K562 (cell line): ENCODE measurements at regions not wholly inside any gene's neighbourhood (a gene's known extent, or its start where the extent isn't known, plus 50 kb on each side); places are given as distances from the start of the nearest gene placed in this dataset.

ENCODE experiments used
- ATAC-seq: fragments of 200-7000 bp; cut with Tn5 transposase; 3 replicates; pipeline ENCODE4 v1.9.1; 2020; ENCODE audit warnings: moderate library complexity
- BruUV-seq: library from RNA; stranded (reverse); fragments of 400-500 nt; replicated peaks from 2 replicates; lab custom pipeline; 2021; lab: Mats Ljungman, UMichigan
- CTCF ChIA-PET: fragments of 300-600 bp; formaldehyde crosslinking; extraction: SDS; loops from one replicate; lab custom pipeline; 2021; ENCODE audit warnings: low intra/inter-chr PET ratio; lab: Yijun Ruan, JAX
- POLR2A ChIA-PET: fragments of 300-600, 350-650 bp; sonication (Branson Sonifier 250); formaldehyde crosslinking; extraction: SDS; loops from one replicate; lab custom pipeline; 2021; ENCODE audit warnings: antibody characterized with exemption, inconsistent platforms; lab: Yijun Ruan, JAX
- DNase-seq, 4 experiments: peaks; one replicate each; pipeline versions ENCODE4 v3.0.0 to v3.0.0-alpha.2; 2011 to 2018; ENCODE audit warnings: low spot score in 3 of 4, mixed read lengths in 3 of 4; ENCODE audit errors: extremely low read depth in 1 of 4
- FAIRE-seq: peaks from 2 replicates; lab custom pipeline; 2011; peaks lifted over from hg19 to GRCh38; lab: Jason Lieb, UNC
- H2AFZ ChIP-seq: 2 replicates; pipeline ENCODE4 v1.6.0; 2011; ENCODE audit warnings: low read depth, low read length, control low read depth, inconsistent platforms
- H3K27ac ChIP-seq: fragments of 200-600 bp; 3 replicates; pipeline ENCODE4 v1.8.0; 2011; ENCODE audit warnings: low read depth, mild to moderate bottlenecking, control low read depth, inconsistent platforms, low read length, moderate library complexity, mixed read lengths; ENCODE audit errors: extremely low read depth
- H3K27me3 ChIP-seq, 2 experiments: fragments of 300-600 bp in 1 of 2; 2 replicates in 1 of 2; 3 replicates in 1 of 2; pipeline versions ENCODE4 v1.6.0 to v1.8.0; 2011; ENCODE audit warnings: inconsistent platforms in 2 of 2, low read length in 2 of 2, mild to moderate bottlenecking in 1 of 2, mixed read lengths in 1 of 2, moderate library complexity in 1 of 2; ENCODE audit not compliant: control insufficient read depth in 2 of 2, insufficient read depth in 2 of 2
- H3K36me3 ChIP-seq: fragments of 300-600 bp; 3 replicates; pipeline ENCODE4 v1.8.0; 2011; ENCODE audit warnings: mild to moderate bottlenecking, low read length, inconsistent platforms; ENCODE audit not compliant: control insufficient read depth, insufficient read depth
- H3K4me1 ChIP-seq, 2 experiments: fragments of 200-600 bp in 1 of 2; replicated peaks in 1 of 2; 2 replicates in 1 of 2; 3 replicates in 1 of 2; pipeline versions ENCODE4 v1.5.1 to v1.8.0; 2011; ENCODE audit warnings: inconsistent platforms in 2 of 2, low read length in 2 of 2, mild to moderate bottlenecking in 1 of 2, mixed read lengths in 1 of 2, moderate library complexity in 1 of 2; ENCODE audit not compliant: control insufficient read depth in 2 of 2, insufficient read depth in 2 of 2
- H3K4me2 ChIP-seq: 2 replicates; pipeline ENCODE4 v1.6.1; 2011; ENCODE audit warnings: low read length, control low read depth, inconsistent platforms, mixed read lengths; ENCODE audit not compliant: insufficient read depth
- H3K4me3 ChIP-seq: fragments of 200-600 bp; sonication (generic), shearing (Covaris generic); 2 replicates; pipeline ENCODE4 v1.5.1; 2016; ENCODE audit warnings: control low read depth, inconsistent platforms
- H3K79me2 ChIP-seq: fragments of 200-600 bp; 3 replicates; pipeline ENCODE4 v1.8.0; 2011; ENCODE audit warnings: low read length, inconsistent platforms; ENCODE audit not compliant: control insufficient read depth, insufficient read depth
- H3K9ac ChIP-seq, 2 experiments: 2 replicates each; pipeline versions ENCODE4 v1.6.0 to v1.6.1; 2011; ENCODE audit warnings: low read depth in 2 of 2, low read length in 2 of 2, control low read depth in 1 of 2, inconsistent platforms in 1 of 2, mild to moderate bottlenecking in 1 of 2, mixed read lengths in 1 of 2; ENCODE audit not compliant: insufficient read depth in 1 of 2
- H3K9me1 ChIP-seq: one replicate; pipeline ENCODE4 v1.6.0; 2011; ENCODE audit warnings: inconsistent platforms, mild to moderate bottlenecking, low read length, moderate library complexity; ENCODE audit not compliant: control insufficient read depth, insufficient read depth
- H3K9me3 ChIP-seq: replicated peaks from 2 replicates; pipeline ENCODE4 v1.5.1; 2011; ENCODE audit warnings: low read depth, low read length, inconsistent platforms; ENCODE audit not compliant: control insufficient read depth, insufficient read depth
- H4K20me1 ChIP-seq: replicated peaks from 2 replicates; pipeline ENCODE4 v1.6.1; 2011; ENCODE audit warnings: low read length, inconsistent platforms, mixed read lengths; ENCODE audit not compliant: control insufficient read depth, insufficient read depth
- BRCA1 ChIP-seq, 2 experiments: fragments of 450-650 bp in 1 of 2; sonication (generic) in 1 of 2; formaldehyde crosslinking in 1 of 2; IDR thresholded peaks; 2 replicates each; pipeline versions ENCODE4 v1.5.0 to v1.6.1; 2017 to 2020; ENCODE audit warnings: mild to moderate bottlenecking in 1 of 2, missing genetic modification reagents in 1 of 2
- E2F4 ChIP-seq: sonication (generic); formaldehyde crosslinking; IDR thresholded peaks from 2 replicates; pipeline ENCODE4 v1.8.0; 2022; ENCODE audit warnings: mild to moderate bottlenecking, low read depth, missing genetic modification reagents
- GTF3C2 ChIP-seq: IDR thresholded peaks from 3 replicates; pipeline ENCODE4 v1.6.1; 2011; ENCODE audit warnings: borderline replicate concordance, mild to moderate bottlenecking, moderate library complexity; ENCODE audit not compliant: insufficient read length; ENCODE audit errors: extremely low read depth
- NFE2 ChIP-seq: IDR thresholded peaks from 2 replicates; pipeline ENCODE4 v1.6.1; 2014; ENCODE audit warnings: antibody characterized with exemption, low read depth
- NFXL1 ChIP-seq: fragments of 450-650 bp; formaldehyde crosslinking; IDR thresholded peaks from 2 replicates; pipeline ENCODE4 v1.4.0; 2021; ENCODE audit warnings: mild to moderate bottlenecking
- PRPF4 ChIP-seq: fragments of 200-400 bp; formaldehyde crosslinking; IDR thresholded peaks from one replicate; pipeline ENCODE4 v1.6.1; 2017; ENCODE audit warnings: low read length, low read depth, mild to moderate bottlenecking; ENCODE audit not compliant: insufficient read depth, poor library complexity, severe bottlenecking
- RAD51 ChIP-seq: fragments of 450-650 bp; IDR thresholded peaks from 2 replicates; pipeline ENCODE4 v1.7.1; 2016; ENCODE audit warnings: low read depth, mild to moderate bottlenecking, borderline replicate concordance
- RBFOX2 ChIP-seq: fragments of 200-400 bp; formaldehyde crosslinking; IDR thresholded peaks from 2 replicates; pipeline ENCODE4 v1.6.1; 2017; ENCODE audit warnings: low read depth, mild to moderate bottlenecking, low read length, moderate library complexity
- RBM25 ChIP-seq: fragments of 200-400 bp; formaldehyde crosslinking; IDR thresholded peaks from 2 replicates; pipeline ENCODE4 v1.6.1; 2018; ENCODE audit warnings: low read length, low read depth, moderate library complexity; ENCODE audit not compliant: severe bottlenecking
- SMC3 ChIP-seq: conservative IDR thresholded peaks from 2 replicates; pipeline ENCODE4 v1.6.1; 2011; ENCODE audit warnings: low read depth, low read length, improper control_type of control experiment; ENCODE audit not compliant: insufficient read depth
- TEAD4 ChIP-seq, 2 experiments: sonication (generic) in 1 of 2; formaldehyde crosslinking in 1 of 2; IDR thresholded peaks; 2 replicates each; pipeline versions ENCODE4 v1.6.1 to v1.8.0; 2012 to 2022; ENCODE audit warnings: borderline replicate concordance in 1 of 2, inconsistent platforms in 1 of 2, low read length in 1 of 2, mild to moderate bottlenecking in 1 of 2, missing genetic modification reagents in 1 of 2
- ZFP30 ChIP-seq: fragments of 250-450 bp; sonication (Bioruptor Pico); IDR thresholded peaks from 2 replicates; pipeline ENCODE4 v1.8.0; 2022; ENCODE audit warnings: moderate library complexity, mild to moderate bottlenecking, inconsistent platforms, borderline replicate concordance
- WGBS: fragments of 100-300 bp; shearing (Covaris generic); methylation state at CpG from one replicate; pipeline ENCODE4 v1.1.6; 2016; ENCODE audit warnings: low coverage, mixed read lengths; ENCODE audit not compliant: insufficient coverage; ENCODE audit errors: missing lambda C conversion rate; 5-methylcytosine and 5-hydroxymethylcytosine counted together
- in situ Hi-C: fragments of 300-500 bp; cut with MboI; formaldehyde crosslinking; loops from 4 replicates; pipeline ENCODE4 v1.15.0; 2018; ENCODE audit warnings: inconsistent platforms, mixed read lengths
- intact Hi-C: fragments of 100-400 bp; cut with micrococcal nuclease; formaldehyde crosslinking; loops from 2 replicates; pipeline ENCODE4 v1.14.2; 2022
- TF ChIP-seq, protein P1 (sequence below): fragments of 450-650 bp; IDR thresholded peaks from 2 replicates; pipeline ENCODE4 v1.6.1; 2016
- TF ChIP-seq, protein P2 (sequence below): sonication (generic); formaldehyde crosslinking; IDR thresholded peaks from 2 replicates; pipeline ENCODE4 v1.8.1; 2023; ENCODE audit warnings: mild to moderate bottlenecking, missing genetic modification reagents

GRCh38 chr6:28747083-28747630 is 176.6 kb downstream of the TRIM27 start:
- BruUV-seq: no TSS peak
- WGBS: under 1% methylated on average over 13 of the region's 13 CpGs
- POLR2A ChIA-PET: interaction anchor here (0.8 to 1.6 kb wide), 8 partner anchors 9 to 91 kb away, joined by 3 to 7 read pairs (median 4); no protein-coding TSS in a partner anchor
- no peak for TF ChIP-seq NFE2
- TF ChIP-seq BRCA1 (IDR thresholded peaks at IDR 0.05): no peak
- no peak for TF ChIP-seq BRCA1 (CRISPR knock-in tag; IDR thresholded peaks at IDR 0.05)
- TF ChIP-seq ZFP30 (CRISPR knock-in tag): no peak
- TF ChIP-seq SMC3: no peak
- TF ChIP-seq NFXL1 (CRISPR knock-in tag): no peak
- no peak for TF ChIP-seq PRPF4
- TF ChIP-seq E2F4: no peak
- TF ChIP-seq, protein P1, sequence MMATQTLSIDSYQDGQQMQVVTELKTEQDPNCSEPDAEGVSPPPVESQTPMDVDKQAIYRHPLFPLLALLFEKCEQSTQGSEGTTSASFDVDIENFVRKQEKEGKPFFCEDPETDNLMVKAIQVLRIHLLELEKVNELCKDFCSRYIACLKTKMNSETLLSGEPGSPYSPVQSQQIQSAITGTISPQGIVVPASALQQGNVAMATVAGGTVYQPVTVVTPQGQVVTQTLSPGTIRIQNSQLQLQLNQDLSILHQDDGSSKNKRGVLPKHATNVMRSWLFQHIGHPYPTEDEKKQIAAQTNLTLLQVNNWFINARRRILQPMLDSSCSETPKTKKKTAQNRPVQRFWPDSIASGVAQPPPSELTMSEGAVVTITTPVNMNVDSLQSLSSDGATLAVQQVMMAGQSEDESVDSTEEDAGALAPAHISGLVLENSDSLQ: 0 out of 2 replicates have a peak, but pooled peaks have one; percentile 26
- TF ChIP-seq RAD51: no peak; the same call in 1 of the 2 replicates
- no peak for TF ChIP-seq TEAD4 (IDR thresholded peaks at IDR 0.05; ENCODE audit: low read length)
- no peak for TF ChIP-seq TEAD4 (CRISPR knock-in tag; IDR thresholded peaks at IDR 0.05; ENCODE audit: borderline replicate concordance)
- TF ChIP-seq GTF3C2: no peak
- TF ChIP-seq RBFOX2: no peak
- TF ChIP-seq, protein P2, sequence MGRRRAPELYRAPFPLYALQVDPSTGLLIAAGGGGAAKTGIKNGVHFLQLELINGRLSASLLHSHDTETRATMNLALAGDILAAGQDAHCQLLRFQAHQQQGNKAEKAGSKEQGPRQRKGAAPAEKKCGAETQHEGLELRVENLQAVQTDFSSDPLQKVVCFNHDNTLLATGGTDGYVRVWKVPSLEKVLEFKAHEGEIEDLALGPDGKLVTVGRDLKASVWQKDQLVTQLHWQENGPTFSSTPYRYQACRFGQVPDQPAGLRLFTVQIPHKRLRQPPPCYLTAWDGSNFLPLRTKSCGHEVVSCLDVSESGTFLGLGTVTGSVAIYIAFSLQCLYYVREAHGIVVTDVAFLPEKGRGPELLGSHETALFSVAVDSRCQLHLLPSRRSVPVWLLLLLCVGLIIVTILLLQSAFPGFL: no peak
- no peak for TF ChIP-seq RBM25

More at GRCh38 chr6:28747083-28747630, 176.6 kb downstream of the TRIM27 start:
- Histone ChIP-seq H3K36me3 (no peaks in the 10 kb centered on the region), H3K4me3 (peak overlapping the region; percentile 46), H3K27me3 (no peaks in the 10 kb centered on the region), H3K9me3 (no peaks in the 10 kb centered on the region), H3K27ac (peak overlapping the region; percentile 64), H3K4me2 (peak overlapping the region; percentile 97), H3K79me2 (0 out of 3 replicates have a peak, but pooled peaks cover 3% of the 10 kb centered on the region), H3K9ac (peak overlapping the region; percentile 57 to 85; a peak in 3 of 4 replicates), H4K20me1 (no peaks in the 10 kb centered on the region), H3K4me1 (peaks cover 4 to 20% of the 10 kb centered on the region in 2 experiments; a peak in 4 of 5 replicates), H2AFZ (peak overlapping the region; percentile 94), H3K9me1 (no peaks in the 10 kb centered on the region)
- peak; percentile 10 for ATAC-seq
- CTCF ChIA-PET: interaction anchor here (0.6 kb wide), 1 partner anchor 87 kb away, joined by 5 read pairs; no protein-coding TSS in a partner anchor
- DNase-seq: peak in 3 of 4 experiments; percentile 26 to 62 (median 36)
- peak; percentile 19 for FAIRE-seq
- intact Hi-C loops: loop anchor here (10.0 kb wide), 1 partner anchor 912 kb away; a partner anchor contains a TSS
- in situ Hi-C loops: no loop called here
